Testis (tissue), 2 donors: ENCODE measurements at regions not wholly inside any gene's neighbourhood (a gene's known extent, or its start where the extent isn't known, plus 50 kb on each side); places are given as distances from the start of the nearest gene placed in this dataset.

Source experiments
- POLR2A ChIP-seq: fragments of 450-650 bp; IDR thresholded peaks from one replicate; pipeline ENCODE4 v1.6.1; 2017; ENCODE audit warnings: antibody characterized with exemption, mild to moderate bottlenecking, moderate library complexity
- TF ChIP-seq, protein P1 (sequence below), 3 experiments: fragments of 450-650 bp in 2 of 3; fragments of 200-600 bp in 1 of 3; sonication (generic) in 1 of 3; IDR thresholded peaks; one replicate each; pipeline ENCODE4 v1.5.1; 2016 to 2019; ENCODE audit warnings: antibody characterized with exemption in 3 of 3, mild to moderate bottlenecking in 2 of 3, moderate library complexity in 1 of 3

DNA sequence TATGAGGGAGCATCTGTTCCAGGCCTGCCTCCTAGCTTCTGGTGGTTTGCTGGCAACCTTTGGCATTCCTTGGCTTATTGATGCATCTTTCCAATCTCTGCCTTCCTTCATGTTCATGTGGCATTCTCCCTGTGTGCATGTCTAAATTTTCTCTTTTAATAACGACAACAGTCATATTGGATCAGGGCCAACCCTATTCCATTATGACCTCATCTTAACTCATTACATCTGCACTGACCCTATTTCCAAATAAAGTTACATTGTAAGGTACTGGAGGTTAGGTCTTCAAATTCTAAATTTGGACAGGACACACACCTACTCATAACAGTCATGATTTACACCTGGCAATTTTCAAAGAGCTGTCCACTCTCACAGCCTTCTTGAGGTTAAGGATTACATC, 117.2 kb upstream of the FGGY start:
- TF ChIP-seq POLR2A = no peak
- TF ChIP-seq, protein P1, sequence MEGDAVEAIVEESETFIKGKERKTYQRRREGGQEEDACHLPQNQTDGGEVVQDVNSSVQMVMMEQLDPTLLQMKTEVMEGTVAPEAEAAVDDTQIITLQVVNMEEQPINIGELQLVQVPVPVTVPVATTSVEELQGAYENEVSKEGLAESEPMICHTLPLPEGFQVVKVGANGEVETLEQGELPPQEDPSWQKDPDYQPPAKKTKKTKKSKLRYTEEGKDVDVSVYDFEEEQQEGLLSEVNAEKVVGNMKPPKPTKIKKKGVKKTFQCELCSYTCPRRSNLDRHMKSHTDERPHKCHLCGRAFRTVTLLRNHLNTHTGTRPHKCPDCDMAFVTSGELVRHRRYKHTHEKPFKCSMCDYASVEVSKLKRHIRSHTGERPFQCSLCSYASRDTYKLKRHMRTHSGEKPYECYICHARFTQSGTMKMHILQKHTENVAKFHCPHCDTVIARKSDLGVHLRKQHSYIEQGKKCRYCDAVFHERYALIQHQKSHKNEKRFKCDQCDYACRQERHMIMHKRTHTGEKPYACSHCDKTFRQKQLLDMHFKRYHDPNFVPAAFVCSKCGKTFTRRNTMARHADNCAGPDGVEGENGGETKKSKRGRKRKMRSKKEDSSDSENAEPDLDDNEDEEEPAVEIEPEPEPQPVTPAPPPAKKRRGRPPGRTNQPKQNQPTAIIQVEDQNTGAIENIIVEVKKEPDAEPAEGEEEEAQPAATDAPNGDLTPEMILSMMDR (IDR thresholded peaks at IDR 0.05) = no peak
